ENCODE measurements at regions not wholly inside any gene's neighbourhood (a gene's known extent, or its start where the extent isn't known, plus 50 kb on each side); places are given as distances from the start of the nearest gene placed in this dataset.

- DNase-seq (ENCODE audit: extremely low read depth in 1 of 11, low read depth in 9 of 11, low spot score in 4 of 11) = no peak
Measured at GRCh38 chr21:26748066-26748465, 97.1 kb downstream of the ADAMTS1 start.

- no peak for DNase-seq (ENCODE audit: extremely low read depth in 1 of 11, low read depth in 9 of 11, low spot score in 4 of 11)
Measured at GRCh38 chr21:26747216-26747615, 98.0 kb downstream of the ADAMTS1 start.

GRCh38 chr21:26743524-26743923 lies 101.7 kb downstream of the ADAMTS1 start:
- DNase-seq (ENCODE audit: extremely low read depth in 1 of 11, low read depth in 9 of 11, low spot score in 4 of 11) = no peak

- peak in 1 of 11 donors; percentile 18 for DNase-seq (ENCODE audit: extremely low read depth in 1 of 11, low read depth in 9 of 11, low spot score in 4 of 11)
Measured at GRCh38 chr21:26739189-26739588, 106.0 kb downstream of the ADAMTS1 start.

- no peak for DNase-seq (ENCODE audit: extremely low read depth in 1 of 11, low read depth in 9 of 11, low spot score in 4 of 11)
Measured at GRCh38 chr21:26736449-26736848, 108.8 kb downstream of the ADAMTS1 start.

- peak in 7 of 11 donors; percentile 6 to 43 (median 26) for DNase-seq (ENCODE audit: extremely low read depth in 1 of 11, low read depth in 9 of 11, low spot score in 4 of 11)
Measured at GRCh38 chr21:26732432-26733221, 112.6 kb downstream of the ADAMTS1 start.

- no peak for DNase-seq (ENCODE audit: extremely low read depth in 1 of 11, low read depth in 9 of 11, low spot score in 4 of 11)
Measured at GRCh38 chr21:26719750-26720149, 125.5 kb downstream of the ADAMTS1 start.

- DNase-seq (ENCODE audit: extremely low read depth in 1 of 11, low read depth in 9 of 11, low spot score in 4 of 11) = peak in 6 of 11 donors; percentile 8 to 22 (median 14)
Measured at GRCh38 chr21:26717146-26717739, 128.0 kb downstream of the ADAMTS1 start.

- DNase-seq (ENCODE audit: extremely low read depth in 1 of 11, low read depth in 9 of 11, low spot score in 4 of 11) = peak in 10 of 11 donors; percentile 23 to 57 (median 40)
Measured at GRCh38 chr21:26715878-26716506, 129.2 kb downstream of the ADAMTS1 start.

GRCh38 chr21:26715116-26715515 lies 130.1 kb downstream of the ADAMTS1 start:
- DNase-seq (ENCODE audit: extremely low read depth in 1 of 11, low read depth in 9 of 11, low spot score in 4 of 11) = no peak

GRCh38 chr21:26710155-26710554 lies 135.1 kb downstream of the ADAMTS1 start:
- DNase-seq (ENCODE audit: extremely low read depth in 1 of 11, low read depth in 9 of 11, low spot score in 4 of 11) = no peak

GRCh38 chr21:26709090-26709489 lies 136.0 kb upstream of the CYYR1 start:
- DNase-seq (ENCODE audit: extremely low read depth in 1 of 11, low read depth in 9 of 11, low spot score in 4 of 11) = no peak

GRCh38 chr21:26708223-26708800 lies 135.2 kb upstream of the CYYR1 start:
- DNase-seq (ENCODE audit: extremely low read depth in 1 of 11, low read depth in 9 of 11, low spot score in 4 of 11) = no peak

- no peak for DNase-seq (ENCODE audit: extremely low read depth in 1 of 11, low read depth in 9 of 11, low spot score in 4 of 11)
Measured at GRCh38 chr21:26707246-26707645, 134.2 kb upstream of the CYYR1 start.

- DNase-seq (ENCODE audit: extremely low read depth in 1 of 11, low read depth in 9 of 11, low spot score in 4 of 11) = no peak
Measured at GRCh38 chr21:26698416-26698815, 125.3 kb upstream of the CYYR1 start.

- DNase-seq (ENCODE audit: extremely low read depth in 1 of 11, low read depth in 9 of 11, low spot score in 4 of 11) = no peak
Measured at GRCh38 chr21:26691416-26691815, 118.3 kb upstream of the CYYR1 start.

GRCh38 chr21:26686705-26687104 lies 113.6 kb upstream of the CYYR1 start:
- DNase-seq (ENCODE audit: extremely low read depth in 1 of 11, low read depth in 9 of 11, low spot score in 4 of 11) = no peak

- DNase-seq (ENCODE audit: extremely low read depth in 1 of 11, low read depth in 9 of 11, low spot score in 4 of 11) = peak in 1 of 11 donors; percentile 3
Measured at GRCh38 chr21:26686278-26686677, 113.2 kb upstream of the CYYR1 start.

- DNase-seq (ENCODE audit: extremely low read depth in 1 of 11, low read depth in 9 of 11, low spot score in 4 of 11) = no peak
Measured at GRCh38 chr21:26684889-26685288, 111.8 kb upstream of the CYYR1 start.

- no peak for DNase-seq (ENCODE audit: extremely low read depth in 1 of 11, low read depth in 9 of 11, low spot score in 4 of 11)
Measured at GRCh38 chr21:26683996-26684395, 110.9 kb upstream of the CYYR1 start.
